ENCODE measurements at regions not wholly inside any gene's neighbourhood (a gene's known extent, or its start where the extent isn't known, plus 50 kb on each side); places are given as distances from the start of the nearest gene placed in this dataset.

DNA sequence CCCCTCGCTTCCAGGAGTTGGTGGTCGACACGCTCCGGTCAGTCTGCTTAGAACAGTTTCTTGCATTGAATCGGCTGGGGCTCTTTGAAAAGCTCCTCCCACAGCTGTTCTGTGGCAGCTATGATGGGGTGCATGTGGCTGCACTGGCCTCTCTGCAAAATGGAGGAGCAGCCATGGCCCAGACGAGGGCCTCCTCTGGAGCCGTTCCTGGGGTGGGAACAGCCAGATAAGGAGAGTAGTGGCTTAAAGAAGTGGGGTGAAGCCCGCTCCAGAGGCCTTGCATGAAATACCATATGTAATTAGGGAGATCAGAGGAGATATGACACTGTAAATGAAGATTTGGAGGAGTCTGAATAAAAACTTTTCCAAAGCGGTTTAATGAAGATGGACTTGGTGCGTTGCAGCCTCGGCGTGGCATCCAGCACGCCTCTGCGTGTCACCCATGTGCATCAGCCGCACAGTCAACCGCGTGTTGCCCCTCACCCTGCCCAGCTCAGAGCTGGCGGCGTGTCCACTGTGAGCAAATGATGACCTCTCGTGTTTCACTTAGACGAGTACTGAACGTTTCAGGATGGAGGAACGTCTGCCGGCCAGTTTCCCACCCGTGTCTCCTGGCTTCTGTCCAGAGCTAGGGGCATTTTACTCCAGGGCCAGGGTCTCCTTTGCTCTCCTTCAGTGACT lies 199.2 kb downstream of the TEX29 start:
- TF ChIP-seq, protein P1, sequence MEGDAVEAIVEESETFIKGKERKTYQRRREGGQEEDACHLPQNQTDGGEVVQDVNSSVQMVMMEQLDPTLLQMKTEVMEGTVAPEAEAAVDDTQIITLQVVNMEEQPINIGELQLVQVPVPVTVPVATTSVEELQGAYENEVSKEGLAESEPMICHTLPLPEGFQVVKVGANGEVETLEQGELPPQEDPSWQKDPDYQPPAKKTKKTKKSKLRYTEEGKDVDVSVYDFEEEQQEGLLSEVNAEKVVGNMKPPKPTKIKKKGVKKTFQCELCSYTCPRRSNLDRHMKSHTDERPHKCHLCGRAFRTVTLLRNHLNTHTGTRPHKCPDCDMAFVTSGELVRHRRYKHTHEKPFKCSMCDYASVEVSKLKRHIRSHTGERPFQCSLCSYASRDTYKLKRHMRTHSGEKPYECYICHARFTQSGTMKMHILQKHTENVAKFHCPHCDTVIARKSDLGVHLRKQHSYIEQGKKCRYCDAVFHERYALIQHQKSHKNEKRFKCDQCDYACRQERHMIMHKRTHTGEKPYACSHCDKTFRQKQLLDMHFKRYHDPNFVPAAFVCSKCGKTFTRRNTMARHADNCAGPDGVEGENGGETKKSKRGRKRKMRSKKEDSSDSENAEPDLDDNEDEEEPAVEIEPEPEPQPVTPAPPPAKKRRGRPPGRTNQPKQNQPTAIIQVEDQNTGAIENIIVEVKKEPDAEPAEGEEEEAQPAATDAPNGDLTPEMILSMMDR (IDR thresholded peaks at IDR 0.05): no peak
- no peak for ATAC-seq
- Histone ChIP-seq H3K27me3 (peaks cover 22% of the 10 kb centered on the region), H3K27ac (no peak overlapping the region), H3K9me3 (no peaks in the 10 kb centered on the region), H3K4me3 (no peak overlapping the region), H3K36me3 (no peaks in the 10 kb centered on the region), H3K4me1 (no peaks in the 10 kb centered on the region)
- no peak for DNase-seq
- intact Hi-C loops (cut with DNase I): no loop called here

DNA sequence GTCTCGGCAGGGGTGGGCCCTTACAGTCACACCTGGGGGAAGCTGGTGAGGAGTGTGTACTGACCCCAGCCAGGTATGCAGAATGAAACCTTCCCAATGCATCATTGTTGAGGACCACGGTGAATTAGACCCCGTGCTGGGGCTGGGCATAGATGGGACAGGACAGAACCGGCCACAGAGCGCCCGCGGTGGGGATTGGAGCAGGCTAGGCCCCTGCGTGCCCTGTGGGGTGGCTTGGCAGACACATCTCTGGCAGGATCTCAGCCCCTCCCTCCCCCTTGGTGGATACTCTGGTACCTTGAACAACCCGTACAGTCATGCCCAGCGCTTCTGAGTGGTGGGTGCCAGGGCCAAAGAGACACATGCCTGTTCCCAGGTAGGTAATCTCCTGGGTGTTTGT lies 200.6 kb downstream of the TEX29 start:
- H3K36me3 ChIP-seq: no peaks in the 10 kb centered on the region
- peak; percentile 12 for ATAC-seq
- H3K4me1 ChIP-seq: no peaks in the 10 kb centered on the region
- H3K27me3 ChIP-seq: peaks cover 12% of the 10 kb centered on the region
- H3K9me3 ChIP-seq: no peaks in the 10 kb centered on the region
- no peak overlapping the region for H3K4me3 ChIP-seq
- TF ChIP-seq, protein P1 (IDR thresholded peaks at IDR 0.05): no peak
- intact Hi-C loops (cut with DNase I): no loop called here
- no peak for DNase-seq
- H3K27ac ChIP-seq: no peak overlapping the region

DNA sequence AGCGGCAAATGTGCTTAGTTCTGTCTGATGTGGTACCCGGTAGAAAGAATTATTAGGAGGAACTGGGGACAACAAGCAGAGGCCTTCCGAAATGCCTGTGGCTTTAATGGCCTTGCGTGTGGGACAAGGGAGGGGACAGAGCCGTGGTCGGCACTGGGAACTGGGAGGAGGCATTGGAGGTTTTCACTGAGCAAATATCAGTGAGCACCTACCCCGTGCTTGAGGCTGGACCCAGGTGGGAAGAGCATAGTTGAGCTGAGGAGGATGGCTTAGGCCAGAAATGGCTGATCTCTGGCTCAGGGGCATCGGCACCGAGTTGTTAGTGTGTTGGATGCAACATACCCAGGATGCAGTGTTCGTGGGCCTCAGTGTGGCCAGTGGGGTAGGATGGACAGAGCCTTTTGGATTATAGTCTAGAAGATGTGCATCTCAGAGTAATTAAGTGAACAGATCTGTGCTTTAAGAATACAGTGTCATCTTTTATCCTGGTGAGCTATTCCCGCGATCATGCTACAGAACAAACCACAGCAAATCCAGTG lies 201.3 kb downstream of the TEX29 start:
- TF ChIP-seq, protein P1 (IDR thresholded peaks at IDR 0.05): no peak
- ATAC-seq: no peak
- Histone ChIP-seq H3K36me3 (no peaks in the 10 kb centered on the region), H3K4me1 (no peaks in the 10 kb centered on the region), H3K4me3 (no peak overlapping the region), H3K27ac (no peak overlapping the region), H3K9me3 (no peaks in the 10 kb centered on the region), H3K27me3 (peaks cover 10% of the 10 kb centered on the region)
- intact Hi-C loops (cut with DNase I): no loop called here
- no peak for DNase-seq

DNA sequence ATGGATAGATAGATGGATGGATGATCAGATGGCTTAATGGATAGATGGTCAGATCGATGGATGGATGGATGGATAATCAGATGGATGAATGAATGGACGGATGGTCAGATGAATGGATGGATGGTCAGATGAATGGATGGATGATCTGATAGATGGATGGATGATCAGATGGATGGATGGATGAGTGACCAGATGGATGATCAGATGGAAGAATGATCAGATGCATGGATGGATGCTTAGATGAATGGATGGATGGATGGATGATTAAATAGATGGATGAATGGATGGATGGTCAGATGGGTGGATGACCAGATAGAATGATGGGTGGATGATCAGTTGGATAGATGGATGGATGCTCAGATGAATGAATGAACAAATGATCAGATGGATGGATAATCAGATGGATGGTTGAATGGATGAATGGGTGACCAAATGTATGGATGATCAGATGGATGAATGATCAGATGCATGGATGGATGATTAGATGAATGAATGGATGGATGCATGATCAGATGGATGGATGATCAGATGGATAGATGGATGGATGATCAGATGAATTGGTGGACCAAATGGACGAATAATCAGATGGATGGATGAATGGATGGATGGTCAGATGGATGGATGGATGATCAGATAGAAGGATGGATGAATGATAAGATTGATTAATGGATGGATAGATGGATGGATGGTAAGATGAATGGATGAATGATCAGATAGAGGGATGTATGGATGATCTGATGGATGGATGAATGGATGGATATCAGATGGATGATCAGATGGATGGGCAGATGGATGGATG lies 205.1 kb downstream of the TEX29 start:
- intact Hi-C loops (cut with DNase I): no loop called here
- peaks cover 14% of the 10 kb centered on the region for H3K27me3 ChIP-seq
- TF ChIP-seq, protein P1 (IDR thresholded peaks at IDR 0.05): no peak
- H3K4me1 ChIP-seq: no peaks in the 10 kb centered on the region
- DNase-seq: no peak
- H3K4me3 ChIP-seq: no peak overlapping the region
- ATAC-seq: no peak
- H3K36me3 ChIP-seq: no peaks in the 10 kb centered on the region
- H3K27ac ChIP-seq: no peak overlapping the region
- H3K9me3 ChIP-seq: no peaks in the 10 kb centered on the region

DNA sequence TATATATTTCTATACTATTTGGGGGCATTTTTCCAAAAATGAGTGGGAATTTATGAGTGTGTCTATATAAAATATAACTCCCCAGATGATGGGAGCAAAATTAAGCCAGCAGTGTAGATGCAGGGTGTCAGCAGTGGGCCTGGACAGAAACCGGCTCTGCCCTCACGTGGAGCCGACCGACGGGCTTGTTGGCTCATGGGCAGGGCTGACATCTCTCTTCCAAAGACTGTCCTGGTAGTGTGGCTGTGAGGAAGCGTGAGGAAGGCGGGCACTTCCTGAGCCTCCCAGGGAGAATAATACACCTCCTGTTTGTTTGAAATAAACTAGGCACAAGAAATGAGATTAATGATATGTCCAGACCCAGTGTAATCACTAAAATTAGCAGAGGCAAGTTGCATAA lies 206.5 kb downstream of the TEX29 start:
- no peaks in the 10 kb centered on the region for H3K4me1 ChIP-seq
- DNase-seq: no peak
- TF ChIP-seq, protein P1 (IDR thresholded peaks at IDR 0.05): no peak
- H3K36me3 ChIP-seq: no peaks in the 10 kb centered on the region
- intact Hi-C loops (cut with DNase I): no loop called here
- ATAC-seq: no peak
- no peak overlapping the region for H3K4me3 ChIP-seq
- no peaks in the 10 kb centered on the region for H3K9me3 ChIP-seq
- H3K27me3 ChIP-seq: peaks cover 22% of the 10 kb centered on the region
- no peak overlapping the region for H3K27ac ChIP-seq

Measured in upper lobe of right lung (tissue), 1 donor.